H9 (cell line): ENCODE measurements at regions not wholly inside any gene's neighbourhood (a gene's known extent, or its start where the extent isn't known, plus 50 kb on each side); places are given as distances from the start of the nearest gene placed in this dataset.
"Not testable (repeated sequence)": the region's sequence is repeated elsewhere in the genome, so short reads cannot be mapped to it uniquely, and the experiment has no call there.

ENCODE experiments used
- DNase-seq: peaks from one replicate; pipeline ENCODE4 v3.0.0-alpha.2; 2017
- H2AFZ ChIP-seq: one replicate; pipeline ENCODE4 v1.6.1; 2013; ENCODE audit warnings: mild to moderate bottlenecking, low read length, control low read depth, moderate library complexity
- H2AK5ac ChIP-seq: 2 replicates; pipeline ENCODE4 v1.6.1; 2013; ENCODE audit warnings: low read length, control low read depth, mixed read lengths; ENCODE audit not compliant: insufficient read length
- H2BK120ac ChIP-seq: one replicate; pipeline ENCODE4 v1.6.1; 2013; ENCODE audit warnings: low read depth, mild to moderate bottlenecking, low read length, control low read depth, inconsistent platforms; ENCODE audit not compliant: poor library complexity, severe bottlenecking
- H2BK12ac ChIP-seq: 2 replicates; pipeline ENCODE4 v1.6.1; 2013; ENCODE audit warnings: low read length, control low read depth, mixed read lengths, low read depth; ENCODE audit not compliant: insufficient read length
- H2BK15ac ChIP-seq: 2 replicates; pipeline ENCODE4 v1.6.1; 2013; ENCODE audit warnings: low read depth, low read length, control low read depth
- H2BK20ac ChIP-seq: one replicate; pipeline ENCODE4 v1.6.1; 2013; ENCODE audit warnings: low read depth, mild to moderate bottlenecking, low read length, control low read depth, inconsistent platforms; ENCODE audit not compliant: poor library complexity, severe bottlenecking
- H2BK5ac ChIP-seq: 2 replicates; pipeline ENCODE4 v1.6.1; 2013; ENCODE audit warnings: low read length, control low read depth, mixed read lengths; ENCODE audit not compliant: insufficient read length
- H3K14ac ChIP-seq: 2 replicates; pipeline ENCODE4 v1.6.1; 2013; ENCODE audit warnings: low read length, control low read depth; ENCODE audit not compliant: insufficient read depth
- H3K18ac ChIP-seq: 2 replicates; pipeline ENCODE4 v1.6.1; 2013; ENCODE audit warnings: low read depth, mild to moderate bottlenecking, mixed read lengths, low read length, control low read depth; ENCODE audit not compliant: insufficient read length
- H3K23ac ChIP-seq: 2 replicates; pipeline ENCODE4 v1.6.1; 2013; ENCODE audit warnings: low read length, control low read depth, mixed read lengths, low read depth; ENCODE audit not compliant: insufficient read length
- H3K23me2 ChIP-seq: 2 replicates; pipeline ENCODE4 v1.6.1; 2013; ENCODE audit warnings: low read depth, mild to moderate bottlenecking, mixed read lengths, low read length, control low read depth; ENCODE audit not compliant: insufficient read length, poor library complexity, severe bottlenecking
- H3K27ac ChIP-seq: 2 replicates; pipeline ENCODE4 v1.5.1; 2013; ENCODE audit warnings: low read length, control low read depth, mixed read lengths, low read depth; ENCODE audit not compliant: insufficient read length
- H3K27me3 ChIP-seq: 2 replicates; pipeline ENCODE4 v1.6.1; 2013; ENCODE audit warnings: low read length, control low read depth, inconsistent platforms; ENCODE audit not compliant: insufficient read depth
- H3K4ac ChIP-seq: 2 replicates; pipeline ENCODE4 v1.6.1; 2013; ENCODE audit warnings: low read depth, mild to moderate bottlenecking, control low read depth, inconsistent platforms, low read length, moderate library complexity
- H3K4me1 ChIP-seq: 2 replicates; pipeline ENCODE4 v1.6.1; 2013; ENCODE audit warnings: low read length, control low read depth, inconsistent platforms; ENCODE audit not compliant: insufficient read depth
- H3K4me2 ChIP-seq: 2 replicates; pipeline ENCODE4 v1.6.1; 2013; ENCODE audit warnings: low read length, control low read depth, mixed read lengths; ENCODE audit not compliant: insufficient read length, insufficient read depth
- H3K56ac ChIP-seq: 2 replicates; pipeline ENCODE4 v1.6.1; 2013; ENCODE audit warnings: low read depth, mild to moderate bottlenecking, mixed read lengths, low read length, control low read depth; ENCODE audit not compliant: insufficient read length
- H3K79me1 ChIP-seq: 2 replicates; pipeline ENCODE4 v1.6.1; 2013; ENCODE audit warnings: low read depth, mild to moderate bottlenecking, moderate library complexity, low read length, control low read depth, inconsistent platforms; ENCODE audit not compliant: insufficient read depth, poor library complexity, severe bottlenecking
- H3K79me2 ChIP-seq: 2 replicates; pipeline ENCODE4 v1.6.1; 2013; ENCODE audit warnings: low read length, control low read depth, inconsistent platforms; ENCODE audit not compliant: insufficient read depth
- H3K9ac ChIP-seq: 2 replicates; pipeline ENCODE4 v1.6.1; 2013; ENCODE audit warnings: low read length, control low read depth, mixed read lengths; ENCODE audit not compliant: insufficient read length; ENCODE audit errors: extremely low read depth
- H3K9me3 ChIP-seq: one replicate; pipeline ENCODE4 v1.6.1; 2013; ENCODE audit warnings: low read depth, low read length, inconsistent platforms; ENCODE audit not compliant: control insufficient read depth
- H3T11ph ChIP-seq: one replicate; pipeline ENCODE4 v1.6.1; 2013; ENCODE audit warnings: mild to moderate bottlenecking, low read length, control low read depth, inconsistent platforms
- H4K20me1 ChIP-seq: one replicate; pipeline ENCODE4 v1.6.1; 2013; ENCODE audit not compliant: control insufficient read depth, insufficient read length, insufficient read depth
- H4K5ac ChIP-seq: 2 replicates; pipeline ENCODE4 v1.6.1; 2013; ENCODE audit warnings: low read depth, mild to moderate bottlenecking, mixed read lengths, low read length, control low read depth; ENCODE audit not compliant: insufficient read length
- H4K8ac ChIP-seq: replicated peaks from 2 replicates; pipeline ENCODE4 v1.6.1; 2013; ENCODE audit warnings: low read length, control low read depth, mixed read lengths, low read depth; ENCODE audit not compliant: insufficient read length
- H4K91ac ChIP-seq: 2 replicates; pipeline ENCODE4 v1.6.1; 2013; ENCODE audit warnings: low read depth, mild to moderate bottlenecking, moderate library complexity, mixed read lengths, low read length, control low read depth; ENCODE audit not compliant: insufficient read length
- H3K27ac Mint-ChIP-seq, 3 experiments: 2 replicates in 2 of 3; 3 replicates in 1 of 3; pipeline ENCODE4 v1.8.0; 2020 to 2021; ENCODE audit warnings: mixed read lengths in 3 of 3, mild to moderate bottlenecking in 1 of 3, moderate library complexity in 1 of 3
- H3K27me3 Mint-ChIP-seq: 2 replicates; pipeline ENCODE4 v1.8.0; 2021; ENCODE audit warnings: low read depth, mild to moderate bottlenecking, moderate library complexity, mixed read lengths
- H3K36me3 Mint-ChIP-seq, 3 experiments: 2 replicates in 2 of 3; 3 replicates in 1 of 3; pipeline ENCODE4 v1.8.0; 2020 to 2021; ENCODE audit warnings: low read depth in 3 of 3, mixed read lengths in 3 of 3; ENCODE audit not compliant: insufficient read depth in 1 of 3
- H3K4me1 Mint-ChIP-seq, 2 experiments: 2 replicates each; pipeline ENCODE4 v1.8.0; 2020; ENCODE audit warnings: mixed read lengths in 2 of 2
- H3K4me3 Mint-ChIP-seq, 2 experiments: 2 replicates in 1 of 2; 3 replicates in 1 of 2; pipeline ENCODE4 v1.8.0; 2020 to 2021; ENCODE audit warnings: mild to moderate bottlenecking in 2 of 2, mixed read lengths in 2 of 2, moderate library complexity in 1 of 2
- H3K9me3 Mint-ChIP-seq, 2 experiments: 2 replicates in 1 of 2; 3 replicates in 1 of 2; pipeline ENCODE4 v1.8.0; 2020; ENCODE audit warnings: mild to moderate bottlenecking in 2 of 2, mixed read lengths in 2 of 2, moderate library complexity in 1 of 2
- WGBS: extraction: QIAGEN DNeasy Blood & Tissue Kit; methylation state at CpG from one replicate; pipeline ENCODE4 v1.1.7; 2013; ENCODE audit warnings: missing lambda C conversion rate, low lambda C conversion rate, mixed read lengths; ENCODE audit not compliant: insufficient read length; ENCODE audit errors: extremely low coverage; 5-methylcytosine and 5-hydroxymethylcytosine counted together

DNA sequence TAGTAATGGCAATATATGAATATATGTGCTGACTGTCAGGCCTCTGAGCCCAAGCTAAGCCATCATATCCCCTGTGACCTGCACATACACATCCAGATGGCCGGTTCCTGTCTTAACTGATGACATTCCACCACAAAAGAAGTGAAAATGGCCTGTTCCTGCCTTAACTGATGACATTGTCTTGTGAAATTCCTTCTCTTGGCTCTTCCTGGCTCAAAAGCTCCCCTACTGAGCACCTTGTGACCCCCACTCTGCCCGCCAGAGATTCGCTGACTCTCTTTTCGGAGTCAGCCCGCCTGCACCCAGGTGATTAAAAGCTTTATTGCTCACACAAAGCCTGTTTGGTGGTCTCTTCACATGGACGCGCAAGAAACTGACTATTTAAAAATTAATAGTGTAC lies 570.6 kb upstream of the PCDH7 start:
- Histone ChIP-seq H3K14ac (peak overlapping the region; percentile 59; the same call in 1 of the 2 replicates), H2BK5ac (peak overlapping the region; percentile 98), H3T11ph (peak overlapping the region; percentile 89), H3K27ac (peak overlapping the region; percentile 98), H2BK20ac (peak overlapping the region; percentile 49)
- H3K27ac Mint-ChIP-seq = peak overlapping the region; percentile 59 to 96 (median 93)
- not testable (repeated sequence) for H3K23ac ChIP-seq, H3K4ac ChIP-seq, H3K9ac ChIP-seq, H4K8ac ChIP-seq, H3K4me3 Mint-ChIP-seq, H3K56ac ChIP-seq, H2AK5ac ChIP-seq, H4K91ac ChIP-seq, H4K20me1 ChIP-seq, H2BK12ac ChIP-seq, H3K79me1 ChIP-seq, H3K18ac ChIP-seq, H3K27me3 Mint-ChIP-seq, H2BK120ac ChIP-seq, H2BK15ac ChIP-seq, H3K36me3 Mint-ChIP-seq, H2AFZ ChIP-seq, H3K79me2 ChIP-seq, H3K4me1 ChIP-seq, H3K9me3 ChIP-seq, H3K9me3 Mint-ChIP-seq, H3K23me2 ChIP-seq, H4K5ac ChIP-seq, H3K4me2 ChIP-seq, H3K27me3 ChIP-seq
- WGBS = no CpG with 5 or more reads among the region's 7 CpGs
- H3K4me1 Mint-ChIP-seq = peaks cover 30 to 34% of the 10 kb centered on the region in 2 experiments
- DNase-seq = peak; percentile 64
